ENCODE measurements at regions not wholly inside any gene's neighbourhood (a gene's known extent, or its start where the extent isn't known, plus 50 kb on each side); places are given as distances from the start of the nearest gene placed in this dataset.

- TF ChIP-seq ZNF462 (CRISPR knock-in tag; IDR thresholded peaks at IDR 0.05) (no peak), CTCF (conservative IDR thresholded peaks at IDR 0.05; ENCODE audit: low read depth in 2 of 2) (no peak), ZNF114 (CRISPR knock-in tag; IDR thresholded peaks at IDR 0.05) (no peak)
Measured at GRCh38 chr17:71900621-71901229, 220.1 kb upstream of the SOX9 start (continued).

GRCh38 chr17:71902894-71903506 is 217.8 kb upstream of the SOX9 start:
- H3K4me1 Mint-ChIP-seq, result no peaks in the 10 kb centered on the region
- Histone ChIP-seq H3K36me3 (ENCODE audit: insufficient read depth) (no peaks in the 10 kb centered on the region), H3K27ac (ENCODE audit: low read depth) (no peak overlapping the region), H3K4me1 (ENCODE audit: insufficient read depth) (no peaks in the 10 kb centered on the region), H3K9me2 (ENCODE audit: insufficient read depth) (no peaks in the 10 kb centered on the region), H3K4me2 (no peak overlapping the region), H3K4me3 (no peak overlapping the region), H4K20me1 (replicated peaks; ENCODE audit: insufficient read depth) (no peaks in the 10 kb centered on the region), H2AFZ (no peak overlapping the region), H3K79me2 (replicated peaks; ENCODE audit: insufficient read depth) (no peaks in the 10 kb centered on the region), H3K27me3 (ENCODE audit: insufficient read depth) (no peaks in the 10 kb centered on the region), H3F3A (replicated peaks; ENCODE audit: low read depth) (no peaks in the 10 kb centered on the region)
- H3K27ac Mint-ChIP-seq, result no peak overlapping the region
- no peaks in the 10 kb centered on the region; the same call in 2 of the 3 replicates for H3K36me3 Mint-ChIP-seq (ENCODE audit: low read depth)
- no peak overlapping the region for H3K4me3 Mint-ChIP-seq
- DNase-seq (ENCODE audit: low spot score) (no peak), ATAC-seq (no peak)
- no peaks in the 10 kb centered on the region for H3K27me3 Mint-ChIP-seq (ENCODE audit: insufficient read depth, low read depth, poor library complexity)
- 0 out of 3 replicates have a peak, but pooled peaks cover 4% of the 10 kb centered on the region for H3K9me3 Mint-ChIP-seq
- no peak for TF ChIP-seq ZNF331 (CRISPR knock-in tag; IDR thresholded peaks at IDR 0.05; ENCODE audit: low read depth)
- no peak for TF ChIP-seq EZH2 (IDR thresholded peaks at IDR 0.05; ENCODE audit: low read depth, unreplicated experiment)

Measured in GM23338 (cell line).